Nephron (organoid): ENCODE measurements at regions not wholly inside any gene's neighbourhood (a gene's known extent, or its start where the extent isn't known, plus 50 kb on each side); places are given as distances from the start of the nearest gene placed in this dataset.

Experiments used
- H3K27ac Mint-ChIP-seq, 3 experiments: 2 replicates each; pipeline ENCODE4 v1.8.0; 2020; ENCODE audit warnings: mixed read lengths in 3 of 3, mild to moderate bottlenecking in 2 of 3, moderate library complexity in 1 of 3
- H3K27me3 Mint-ChIP-seq: 2 replicates; pipeline ENCODE4 v1.8.0; 2021; ENCODE audit warnings: low read depth, mild to moderate bottlenecking, moderate library complexity, mixed read lengths
- H3K36me3 Mint-ChIP-seq: 2 replicates; pipeline ENCODE4 v1.8.0; 2020; ENCODE audit warnings: low read depth, mixed read lengths
- H3K4me1 Mint-ChIP-seq: 2 replicates; pipeline ENCODE4 v1.8.0; 2020; ENCODE audit warnings: mixed read lengths
- H3K4me3 Mint-ChIP-seq, 3 experiments: 2 replicates each; pipeline ENCODE4 v1.8.0; 2020; ENCODE audit warnings: mild to moderate bottlenecking in 3 of 3, mixed read lengths in 3 of 3, moderate library complexity in 2 of 3
- H3K9me3 Mint-ChIP-seq: 2 replicates; pipeline ENCODE4 v1.8.0; 2020; ENCODE audit warnings: mixed read lengths
- TF ChIP-seq, protein P1 (sequence below), 3 experiments: fragments of 200-600 bp; sonication (generic); IDR thresholded peaks; one replicate each; pipeline ENCODE4 v1.5.0; 2021; ENCODE audit warnings: antibody characterized with exemption in 3 of 3; ENCODE audit not compliant: unreplicated experiment in 3 of 3

- Mint-ChIP-seq H3K27me3 (peaks cover 37% of the 10 kb centered on the region), H3K9me3 (peaks cover 3% of the 10 kb centered on the region), H3K36me3 (no peaks in the 10 kb centered on the region), H3K27ac (no peak overlapping the region), H3K4me3 (no peak overlapping the region), H3K4me1 (peaks cover 4% of the 10 kb centered on the region)
- TF ChIP-seq, protein P1, sequence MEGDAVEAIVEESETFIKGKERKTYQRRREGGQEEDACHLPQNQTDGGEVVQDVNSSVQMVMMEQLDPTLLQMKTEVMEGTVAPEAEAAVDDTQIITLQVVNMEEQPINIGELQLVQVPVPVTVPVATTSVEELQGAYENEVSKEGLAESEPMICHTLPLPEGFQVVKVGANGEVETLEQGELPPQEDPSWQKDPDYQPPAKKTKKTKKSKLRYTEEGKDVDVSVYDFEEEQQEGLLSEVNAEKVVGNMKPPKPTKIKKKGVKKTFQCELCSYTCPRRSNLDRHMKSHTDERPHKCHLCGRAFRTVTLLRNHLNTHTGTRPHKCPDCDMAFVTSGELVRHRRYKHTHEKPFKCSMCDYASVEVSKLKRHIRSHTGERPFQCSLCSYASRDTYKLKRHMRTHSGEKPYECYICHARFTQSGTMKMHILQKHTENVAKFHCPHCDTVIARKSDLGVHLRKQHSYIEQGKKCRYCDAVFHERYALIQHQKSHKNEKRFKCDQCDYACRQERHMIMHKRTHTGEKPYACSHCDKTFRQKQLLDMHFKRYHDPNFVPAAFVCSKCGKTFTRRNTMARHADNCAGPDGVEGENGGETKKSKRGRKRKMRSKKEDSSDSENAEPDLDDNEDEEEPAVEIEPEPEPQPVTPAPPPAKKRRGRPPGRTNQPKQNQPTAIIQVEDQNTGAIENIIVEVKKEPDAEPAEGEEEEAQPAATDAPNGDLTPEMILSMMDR (IDR thresholded peaks at IDR 0.05; ENCODE audit: unreplicated experiment in 3 of 3), result no peak
These were observed 179.4 kb downstream of the RPLP1 start for GRCh38 chr15:69631978-69632377.

GRCh38 chr15:69634860-69635259 lies 182.2 kb downstream of the RPLP1 start:
- Mint-ChIP-seq H3K9me3 (peaks cover 16% of the 10 kb centered on the region), H3K36me3 (no peaks in the 10 kb centered on the region), H3K27ac (no peak overlapping the region), H3K27me3 (peaks cover 24% of the 10 kb centered on the region), H3K4me3 (no peak overlapping the region), H3K4me1 (no peaks in the 10 kb centered on the region)
- TF ChIP-seq, protein P1 (IDR thresholded peaks at IDR 0.05; ENCODE audit: unreplicated experiment in 3 of 3), result no peak

DNA sequence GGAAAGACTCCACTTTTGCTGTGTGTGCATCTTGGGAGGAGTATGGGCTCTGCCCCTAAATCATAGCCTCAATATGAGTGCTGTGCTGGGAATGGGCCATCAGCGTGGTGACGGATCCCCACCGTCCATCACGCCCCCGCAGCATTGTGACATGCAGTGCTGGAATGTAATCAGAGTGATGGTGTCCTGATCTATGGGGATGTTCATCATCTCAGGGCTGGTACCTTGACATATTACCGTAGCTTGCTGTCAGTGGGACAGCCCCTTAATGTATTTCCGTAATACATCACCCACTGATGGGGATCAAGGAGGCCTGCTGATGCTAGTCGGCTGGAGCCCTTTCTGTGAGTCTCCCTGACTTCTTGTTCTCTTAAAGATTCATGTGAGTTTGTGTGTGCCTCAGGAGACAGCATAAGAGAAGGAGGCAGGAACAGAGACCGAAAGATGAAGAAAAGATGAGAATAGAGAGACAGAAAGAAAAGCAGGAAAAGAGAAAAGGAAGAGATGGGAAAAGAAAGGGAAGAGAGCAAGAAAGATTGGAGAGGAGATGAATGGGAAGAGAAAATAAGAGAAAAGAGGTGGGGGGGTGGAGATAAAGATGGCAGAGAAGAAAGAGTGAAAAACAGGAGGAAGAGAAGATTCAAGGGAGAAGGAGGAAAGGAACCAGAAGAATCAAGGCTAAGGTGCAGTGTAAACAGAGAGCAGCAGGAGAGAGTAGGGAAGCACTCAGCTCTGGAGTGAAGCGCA lies 183.7 kb downstream of the RPLP1 start:
- no peak overlapping the region for H3K27ac Mint-ChIP-seq
- H3K4me1 Mint-ChIP-seq, result no peaks in the 10 kb centered on the region
- H3K36me3 Mint-ChIP-seq, result no peaks in the 10 kb centered on the region
- TF ChIP-seq, protein P1 (IDR thresholded peaks at IDR 0.05; ENCODE audit: unreplicated experiment in 3 of 3), result no peak
- no peak overlapping the region for H3K4me3 Mint-ChIP-seq
- peaks cover 28% of the 10 kb centered on the region for H3K9me3 Mint-ChIP-seq
- H3K27me3 Mint-ChIP-seq, result peaks cover 18% of the 10 kb centered on the region

- Mint-ChIP-seq H3K27me3 (peaks cover 15% of the 10 kb centered on the region), H3K27ac (no peak overlapping the region), H3K4me3 (no peak overlapping the region), H3K36me3 (no peaks in the 10 kb centered on the region), H3K4me1 (no peaks in the 10 kb centered on the region), H3K9me3 (peaks cover 36% of the 10 kb centered on the region)
- TF ChIP-seq, protein P1 (IDR thresholded peaks at IDR 0.05; ENCODE audit: unreplicated experiment in 3 of 3), result no peak
These were observed 185.2 kb downstream of the RPLP1 start for GRCh38 chr15:69637818-69638217.

DNA sequence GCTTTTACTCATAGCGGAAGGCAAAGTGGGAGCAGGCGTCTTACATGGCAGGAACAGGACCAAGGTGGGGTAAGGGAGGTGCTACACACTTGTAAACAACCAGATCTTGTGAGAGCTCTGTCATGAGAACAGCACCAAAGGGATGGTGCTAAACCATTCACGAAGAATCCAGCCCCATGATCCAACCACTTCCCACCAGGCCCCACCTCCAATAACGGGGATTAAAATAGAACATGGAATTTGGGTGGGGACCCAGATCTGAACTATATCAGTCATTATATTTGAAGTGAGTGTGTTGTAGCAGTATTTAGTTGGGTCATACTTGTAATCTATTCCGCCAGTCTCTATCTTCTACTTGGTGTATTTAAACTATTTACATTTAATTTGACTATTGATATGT lies 190.9 kb downstream of the RPLP1 start:
- Mint-ChIP-seq H3K36me3 (no peaks in the 10 kb centered on the region), H3K27ac (no peak overlapping the region), H3K4me1 (peaks cover 19% of the 10 kb centered on the region), H3K4me3 (no peak overlapping the region), H3K9me3 (peaks cover 39% of the 10 kb centered on the region), H3K27me3 (peaks cover 16% of the 10 kb centered on the region)
- TF ChIP-seq, protein P1 (IDR thresholded peaks at IDR 0.05; ENCODE audit: unreplicated experiment in 3 of 3), result no peak

- H3K36me3 Mint-ChIP-seq, result no peaks in the 10 kb centered on the region
- H3K27me3 Mint-ChIP-seq, result peaks cover 20% of the 10 kb centered on the region
- no peak overlapping the region for H3K4me3 Mint-ChIP-seq
- H3K9me3 Mint-ChIP-seq, result peaks cover 37% of the 10 kb centered on the region
- H3K4me1 Mint-ChIP-seq, result peaks cover 24% of the 10 kb centered on the region
- H3K27ac Mint-ChIP-seq, result no peak overlapping the region
- TF ChIP-seq, protein P1 (IDR thresholded peaks at IDR 0.05; ENCODE audit: unreplicated experiment in 3 of 3), result no peak
These were observed 191.4 kb downstream of the RPLP1 start for GRCh38 chr15:69643971-69644370.
